Nephron progenitor cell (in vitro differentiated cells): ENCODE measurements at regions not wholly inside any gene's neighbourhood (a gene's known extent, or its start where the extent isn't known, plus 50 kb on each side); places are given as distances from the start of the nearest gene placed in this dataset.
A peak's percentile ranks its signal among the peaks of the same experiment; 100 is the strongest.
"Not testable (repeated sequence)": the region's sequence is repeated elsewhere in the genome, so short reads cannot be mapped to it uniquely, and the experiment has no call there.

Experiments
- DNase-seq: peaks from one replicate; pipeline ENCODE4 v3.0.0; 2021
- H3K27ac Mint-ChIP-seq: 2 replicates; pipeline ENCODE4 v1.8.0; 2021; ENCODE audit warnings: mild to moderate bottlenecking, moderate library complexity, mixed read lengths
- H3K27me3 Mint-ChIP-seq: 2 replicates; pipeline ENCODE4 v1.8.0; 2021; ENCODE audit warnings: mild to moderate bottlenecking, low read depth, mixed read lengths; ENCODE audit not compliant: poor library complexity
- H3K36me3 Mint-ChIP-seq: 2 replicates; pipeline ENCODE4 v1.8.0; 2021; ENCODE audit warnings: low read depth, mixed read lengths
- H3K4me1 Mint-ChIP-seq: 2 replicates; pipeline ENCODE4 v1.8.0; 2021; ENCODE audit warnings: mixed read lengths
- H3K4me3 Mint-ChIP-seq: 2 replicates; pipeline ENCODE4 v1.8.0; 2021; ENCODE audit warnings: mild to moderate bottlenecking, moderate library complexity, mixed read lengths
- H3K9me3 Mint-ChIP-seq: 2 replicates; pipeline ENCODE4 v1.8.0; 2021; ENCODE audit warnings: mild to moderate bottlenecking, moderate library complexity, mixed read lengths

- not testable (repeated sequence) for H3K36me3 Mint-ChIP-seq, H3K4me1 Mint-ChIP-seq, H3K9me3 Mint-ChIP-seq, H3K27ac Mint-ChIP-seq, H3K4me3 Mint-ChIP-seq, DNase-seq
- H3K27me3 Mint-ChIP-seq, result peaks cover 65% of the 10 kb centered on the region
These were observed 1687.7 kb downstream of the SPATA31A7 start for GRCh38 chr9:62877552-62877951.

DNA sequence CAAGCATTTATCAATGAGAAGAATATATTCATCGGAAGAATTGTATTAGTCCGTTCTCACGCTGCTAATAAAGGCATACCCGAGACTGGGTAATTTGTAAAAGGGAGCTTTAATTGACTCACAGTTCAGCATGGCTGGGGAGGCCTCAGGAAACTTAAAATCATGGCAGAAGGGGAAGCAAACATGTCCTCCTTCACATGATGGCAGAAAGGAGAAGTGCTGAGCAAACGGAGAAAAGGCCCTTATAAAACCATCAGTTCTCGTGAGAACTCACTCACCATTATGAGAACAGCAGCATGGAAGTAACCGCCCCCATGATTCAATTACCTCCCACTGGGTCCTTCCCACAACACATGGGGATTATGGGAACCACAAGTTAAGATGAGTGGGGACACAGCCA lies 1688.2 kb downstream of the SPATA31A7 start:
- DNase-seq, H3K9me3 Mint-ChIP-seq, H3K4me1 Mint-ChIP-seq, H3K36me3 Mint-ChIP-seq, H3K4me3 Mint-ChIP-seq, H3K27ac Mint-ChIP-seq: not testable (repeated sequence)
- peaks cover 63% of the 10 kb centered on the region for H3K27me3 Mint-ChIP-seq

DNA sequence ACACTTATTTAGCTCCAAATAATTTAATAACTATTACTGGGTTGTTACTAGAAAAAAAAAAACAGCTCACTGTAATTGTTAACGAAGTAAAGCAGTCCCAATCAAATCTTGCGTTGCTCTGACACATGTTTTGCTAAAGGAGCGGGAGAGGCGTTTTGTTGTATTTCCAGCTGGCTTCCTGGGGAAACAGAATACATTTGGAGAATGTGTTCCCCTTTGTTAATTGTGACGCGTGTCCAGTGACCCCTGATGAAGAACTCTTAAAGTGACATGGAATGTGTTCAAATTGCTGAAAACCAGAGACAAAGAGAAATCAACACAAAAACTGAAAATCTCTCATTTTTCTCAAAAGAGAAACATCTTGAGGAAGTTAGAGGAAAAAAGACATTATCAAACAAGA lies 1690.6 kb downstream of the SPATA31A7 start:
- H3K36me3 Mint-ChIP-seq, H3K4me1 Mint-ChIP-seq, DNase-seq, H3K27ac Mint-ChIP-seq, H3K9me3 Mint-ChIP-seq, H3K4me3 Mint-ChIP-seq: not testable (repeated sequence)
- H3K27me3 Mint-ChIP-seq, result peaks cover 46% of the 10 kb centered on the region

DNA sequence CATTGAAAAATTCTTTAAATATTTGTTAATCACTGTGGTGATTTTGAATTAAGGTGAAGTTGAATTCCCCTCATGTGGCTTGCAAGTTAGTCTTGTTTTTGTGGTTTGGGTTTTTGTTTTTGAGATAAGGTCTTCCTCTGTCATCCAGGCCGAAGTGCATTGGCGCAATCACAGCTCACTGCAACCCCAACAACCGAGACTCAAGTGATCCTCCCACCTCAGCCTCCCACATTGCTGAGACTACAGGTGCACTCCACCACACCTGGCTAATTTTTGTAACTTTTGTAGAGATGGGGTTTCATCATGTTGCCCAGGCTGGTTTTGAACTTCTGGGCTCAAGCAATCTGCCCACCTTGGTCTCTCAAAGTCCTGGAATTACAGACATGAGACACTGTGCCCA lies 1691.1 kb downstream of the SPATA31A7 start:
- H3K36me3 Mint-ChIP-seq, H3K4me3 Mint-ChIP-seq, DNase-seq, H3K27ac Mint-ChIP-seq, H3K4me1 Mint-ChIP-seq, H3K9me3 Mint-ChIP-seq: not testable (repeated sequence)
- H3K27me3 Mint-ChIP-seq, result peaks cover 46% of the 10 kb centered on the region

- not testable (repeated sequence) for H3K9me3 Mint-ChIP-seq, DNase-seq, H3K27ac Mint-ChIP-seq, H3K36me3 Mint-ChIP-seq, H3K4me1 Mint-ChIP-seq, H3K4me3 Mint-ChIP-seq
- peaks cover 41% of the 10 kb centered on the region for H3K27me3 Mint-ChIP-seq
These were observed 1692.0 kb downstream of the SPATA31A7 start for GRCh38 chr9:62881811-62882210.

DNA sequence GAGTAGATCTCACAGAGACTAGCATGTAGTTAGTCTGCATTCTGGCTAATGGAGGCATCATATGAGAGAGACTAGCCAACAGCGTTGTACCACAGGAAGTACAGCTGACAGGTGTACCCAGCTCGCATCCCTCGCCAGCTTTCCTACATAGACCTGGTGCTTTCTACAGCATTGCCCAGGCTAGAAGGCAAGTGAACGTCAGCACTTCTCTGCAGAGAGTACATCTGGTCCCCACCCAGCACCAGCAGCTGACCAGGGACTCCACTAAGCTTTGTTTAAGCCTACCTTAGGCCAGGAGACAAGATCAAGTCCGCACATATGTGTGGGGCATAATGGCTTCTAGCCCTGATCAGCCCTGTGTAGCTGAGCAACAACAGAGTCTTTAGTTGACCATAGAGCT lies 1692.9 kb downstream of the SPATA31A7 start:
- peaks cover 41% of the 10 kb centered on the region for H3K27me3 Mint-ChIP-seq
- not testable (repeated sequence) for DNase-seq, H3K36me3 Mint-ChIP-seq, H3K9me3 Mint-ChIP-seq, H3K4me1 Mint-ChIP-seq, H3K27ac Mint-ChIP-seq, H3K4me3 Mint-ChIP-seq

GRCh38 chr9:62896692-62897091 lies 1706.9 kb downstream of the SPATA31A7 start:
- not testable (repeated sequence) for H3K4me3 Mint-ChIP-seq, H3K4me1 Mint-ChIP-seq, H3K9me3 Mint-ChIP-seq, H3K27me3 Mint-ChIP-seq, DNase-seq, H3K36me3 Mint-ChIP-seq, H3K27ac Mint-ChIP-seq

- not testable (repeated sequence) for H3K9me3 Mint-ChIP-seq, H3K36me3 Mint-ChIP-seq, H3K27me3 Mint-ChIP-seq, H3K4me1 Mint-ChIP-seq, H3K27ac Mint-ChIP-seq
- H3K4me3 Mint-ChIP-seq, result peak overlapping the region; percentile 71
- DNase-seq, result peak; percentile 12
These were observed 1707.8 kb downstream of the SPATA31A7 start for GRCh38 chr9:62897411-62898225.

DNA sequence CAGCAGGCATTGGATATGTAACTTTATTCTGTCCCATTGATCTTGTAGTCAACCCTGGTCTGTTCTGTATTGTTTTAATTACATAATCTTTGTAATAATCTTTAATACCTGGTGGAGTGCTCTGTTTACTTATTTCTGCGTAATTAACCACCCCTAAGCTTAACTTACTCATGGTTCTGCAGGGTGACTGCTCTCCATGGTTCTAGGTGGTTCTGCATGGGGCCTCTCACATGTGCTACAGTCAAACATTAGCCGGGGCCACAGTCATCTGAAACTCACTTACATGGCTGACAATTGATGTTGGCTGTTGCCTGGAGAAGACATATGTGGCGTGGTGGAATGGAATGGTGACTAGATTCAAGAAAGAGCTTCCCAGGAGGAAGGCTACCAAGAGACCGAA lies 1709.8 kb downstream of the SPATA31A7 start:
- not testable (repeated sequence) for DNase-seq, H3K4me1 Mint-ChIP-seq, H3K4me3 Mint-ChIP-seq, H3K27ac Mint-ChIP-seq, H3K27me3 Mint-ChIP-seq, H3K9me3 Mint-ChIP-seq, H3K36me3 Mint-ChIP-seq

DNA sequence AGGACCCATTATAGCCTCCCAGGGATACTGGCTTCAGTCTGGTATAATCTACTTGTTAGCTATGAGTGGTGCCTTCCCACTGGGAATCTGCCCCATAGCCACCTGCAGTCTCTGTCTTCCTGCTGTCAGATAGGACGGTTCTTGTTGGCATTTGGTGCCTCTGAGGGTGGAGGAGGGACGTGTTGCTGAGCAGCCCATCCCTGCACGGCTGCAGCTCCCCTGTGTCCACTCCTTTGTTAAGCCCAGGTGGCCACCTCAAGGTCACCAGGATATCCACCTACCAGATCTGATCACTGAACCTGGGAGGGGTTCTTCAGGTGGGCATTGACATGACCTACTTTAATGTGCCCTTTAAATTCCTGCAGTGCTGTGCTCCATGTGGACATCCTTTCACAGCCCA lies 1714.2 kb downstream of the SPATA31A7 start:
- H3K27me3 Mint-ChIP-seq, H3K9me3 Mint-ChIP-seq, H3K27ac Mint-ChIP-seq: not testable (repeated sequence)

DNA sequence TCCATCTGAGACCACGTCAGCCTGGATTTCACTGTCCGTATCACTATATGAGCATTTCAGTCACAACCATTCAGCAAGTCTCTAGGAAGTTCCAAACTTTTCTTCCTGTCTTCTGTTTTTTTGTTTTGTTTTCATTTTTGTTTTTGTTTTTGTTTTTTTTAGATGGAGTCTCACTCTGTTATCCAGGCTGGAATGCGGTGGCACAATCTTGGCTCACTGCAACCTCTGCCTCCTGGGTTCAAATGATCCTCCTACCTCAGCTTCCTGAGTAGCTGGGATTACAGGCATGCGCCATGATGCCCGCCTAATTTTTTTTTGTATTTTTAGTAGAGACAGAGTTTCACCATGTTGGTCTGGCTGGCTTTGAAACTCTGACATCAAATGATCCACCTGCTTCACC lies 1715.9 kb downstream of the SPATA31A7 start:
- H3K27me3 Mint-ChIP-seq, H3K27ac Mint-ChIP-seq, H3K4me3 Mint-ChIP-seq, H3K36me3 Mint-ChIP-seq, H3K4me1 Mint-ChIP-seq, H3K9me3 Mint-ChIP-seq, DNase-seq: not testable (repeated sequence)

More for the DNA sequence above, 1714.2 kb downstream of the SPATA31A7 start:
- H3K36me3 Mint-ChIP-seq, H3K4me1 Mint-ChIP-seq, H3K4me3 Mint-ChIP-seq, DNase-seq: not testable (repeated sequence)

DNA sequence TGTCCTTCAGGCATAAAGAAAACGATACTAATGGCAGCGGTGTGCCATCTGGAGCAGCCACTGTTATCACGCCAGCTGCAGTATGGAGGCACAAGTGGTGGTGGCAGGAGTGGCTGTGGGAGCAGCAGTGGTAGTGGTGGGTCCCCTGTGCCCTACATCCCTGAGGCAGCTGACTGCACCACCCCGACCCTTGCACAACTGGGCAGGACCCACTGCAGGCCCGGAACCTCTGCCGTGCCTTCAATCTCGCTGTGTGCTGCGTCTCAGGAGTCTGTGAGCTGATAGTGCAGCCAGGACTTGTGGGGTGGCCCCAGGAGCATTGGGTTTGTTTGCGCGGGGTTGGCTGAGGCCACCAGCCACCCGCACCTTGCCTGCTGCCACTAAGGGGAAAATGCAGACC lies 1718.0 kb downstream of the SPATA31A7 start:
- H3K4me3 Mint-ChIP-seq, H3K36me3 Mint-ChIP-seq, H3K4me1 Mint-ChIP-seq, H3K9me3 Mint-ChIP-seq, H3K27ac Mint-ChIP-seq, DNase-seq, H3K27me3 Mint-ChIP-seq: not testable (repeated sequence)

GRCh38 chr9:62908271-62908670 lies 1718.4 kb downstream of the SPATA31A7 start:
- H3K36me3 Mint-ChIP-seq, H3K4me3 Mint-ChIP-seq, H3K4me1 Mint-ChIP-seq, H3K27ac Mint-ChIP-seq, H3K27me3 Mint-ChIP-seq, DNase-seq, H3K9me3 Mint-ChIP-seq: not testable (repeated sequence)

DNA sequence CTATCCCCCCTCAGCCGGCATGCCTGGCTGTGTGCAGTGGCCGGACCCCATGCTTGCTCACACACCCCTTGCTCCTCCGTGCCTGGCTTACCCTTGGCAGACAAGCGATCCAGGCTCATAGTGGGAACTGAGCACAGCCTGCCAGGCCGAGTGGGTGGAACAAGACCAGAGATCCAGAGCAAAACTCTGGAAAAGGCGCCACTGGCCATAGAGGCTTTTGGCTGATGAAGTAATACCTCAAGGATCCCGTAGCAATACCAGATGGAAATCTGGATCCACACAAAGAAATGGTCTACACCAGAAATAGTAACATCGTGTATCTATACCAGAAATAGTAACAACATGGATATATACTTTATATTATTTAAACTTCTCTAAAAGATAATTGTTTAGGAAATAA lies 1719.6 kb downstream of the SPATA31A7 start:
- H3K27me3 Mint-ChIP-seq, H3K36me3 Mint-ChIP-seq, H3K4me3 Mint-ChIP-seq, H3K27ac Mint-ChIP-seq, H3K9me3 Mint-ChIP-seq, H3K4me1 Mint-ChIP-seq, DNase-seq: not testable (repeated sequence)

GRCh38 chr9:62912278-62912677 lies 1722.4 kb downstream of the SPATA31A7 start:
- H3K27me3 Mint-ChIP-seq, H3K4me1 Mint-ChIP-seq, H3K36me3 Mint-ChIP-seq, H3K9me3 Mint-ChIP-seq, H3K4me3 Mint-ChIP-seq, DNase-seq, H3K27ac Mint-ChIP-seq: not testable (repeated sequence)
